ENCODE measurements at regions not wholly inside any gene's neighbourhood (a gene's known extent, or its start where the extent isn't known, plus 50 kb on each side); places are given as distances from the start of the nearest gene placed in this dataset.

- TF ChIP-seq CTCF (IDR thresholded peaks at IDR 0.05) (no peak), POLR2A (IDR thresholded peaks at IDR 0.05) (no peak), EP300 (IDR thresholded peaks at IDR 0.05) (no peak)
Observed at GRCh38 chr10:125567529-125567928, 115.4 kb downstream of the TEX36 start.

All from ovary (tissue), 3 donors.